ENCODE measurements at regions not wholly inside any gene's neighbourhood (a gene's known extent, or its start where the extent isn't known, plus 50 kb on each side); places are given as distances from the start of the nearest gene placed in this dataset.

- ChIA-PET POLR2A (ENCODE audit: partially characterized antibody) (no interaction called here), CTCF (ENCODE audit: partially characterized antibody) (interaction anchor here (1.3 kb wide), 1 partner anchor 13 kb away, joined by 3 read pairs; no protein-coding TSS in a partner anchor)
- no peaks in the 10 kb centered on the region for H3K79me2 ChIP-seq (ENCODE audit: control insufficient read depth in 1 of 2, insufficient read depth in 2 of 2, low read length in 2 of 2)
- no peaks in the 10 kb centered on the region for H3K36me3 ChIP-seq (ENCODE audit: control insufficient read depth in 2 of 4, insufficient read depth in 4 of 4, low read length in 3 of 4)
- no peak overlapping the region for H3K9ac ChIP-seq (replicated peaks in 1 of 4; ENCODE audit: extremely low read depth in 1 of 4, low read depth in 3 of 4, low read length in 3 of 4)
- H2BK15ac ChIP-seq (ENCODE audit: low read length) = no peak overlapping the region
- 98% methylated on average over 3 of the region's 3 CpGs; no CpG with 5 or more reads in 1 of the 2 experiments for WGBS, 2 experiments (ENCODE audit: extremely low coverage in 1 of 2, insufficient coverage in 1 of 2, insufficient read length in 1 of 2, insufficient replicate concordance in 2 of 2, low coverage in 1 of 2, low lambda C conversion rate in 2 of 2, missing lambda C conversion rate in 1 of 2)
- no peak overlapping the region for H3K4me3 ChIP-seq (ENCODE audit: extremely low read depth in 1 of 4, insufficient read depth in 2 of 4, low read depth in 3 of 4, low read length in 4 of 4)
- H2AFZ ChIP-seq (ENCODE audit: low read length) = no peak overlapping the region
- no peak overlapping the region for H4K8ac ChIP-seq (ENCODE audit: extremely low read depth, insufficient read depth, low read length)
- no peak overlapping the region for H3K4me2 ChIP-seq (ENCODE audit: insufficient read depth in 1 of 2, low read depth in 2 of 2, low read length in 2 of 2)
- TF ChIP-seq CHD2 (IDR thresholded peaks at IDR 0.05; ENCODE audit: low read length) (no peak), CBX8 (IDR thresholded peaks at IDR 0.05; ENCODE audit: borderline replicate concordance, low read depth, low read length) (no peak)
- H3K23ac ChIP-seq (ENCODE audit: insufficient read length) = no peak overlapping the region
- H3K23me2 ChIP-seq (ENCODE audit: low read depth, low read length) = no peaks in the 10 kb centered on the region
- no peak for FAIRE-seq
- no peaks in the 10 kb centered on the region for H3K27me3 ChIP-seq (replicated peaks in 1 of 4; ENCODE audit: control insufficient read depth in 3 of 4, extremely low read depth in 1 of 4, insufficient read depth in 3 of 4, low read length in 3 of 4)
- H2BK20ac ChIP-seq (ENCODE audit: low read length) = no peak overlapping the region
- H3K18ac ChIP-seq (ENCODE audit: extremely low read depth, low read length) = no peak overlapping the region
- no peaks in the 10 kb centered on the region for H3K9me3 ChIP-seq (ENCODE audit: insufficient read depth in 2 of 2, low read depth in 1 of 2, low read length in 1 of 2)
- DNase-seq (ENCODE audit: low read depth in 1 of 2, low spot score in 2 of 2) = no peak
- H3K4me1 ChIP-seq (replicated peaks in 1 of 4; ENCODE audit: control insufficient read depth in 3 of 4, insufficient read depth in 4 of 4, low read length in 3 of 4) = no peaks in the 10 kb centered on the region
- H2AK5ac ChIP-seq (ENCODE audit: low read depth, low read length) = no peak overlapping the region
- no peak overlapping the region for H2BK5ac ChIP-seq (ENCODE audit: low read depth, low read length)
- H2BK120ac ChIP-seq (replicated peaks; ENCODE audit: low read depth, low read length) = no peak overlapping the region
- H3K14ac ChIP-seq (ENCODE audit: insufficient read length) = no peak overlapping the region
- no peak overlapping the region for H4K5ac ChIP-seq (ENCODE audit: insufficient read length, low read depth, low read length)
- no peaks in the 10 kb centered on the region for H4K20me1 ChIP-seq (replicated peaks in 1 of 2; ENCODE audit: control insufficient read depth in 1 of 2, insufficient read depth in 2 of 2, low read length in 2 of 2)
- no peak overlapping the region for H3K4ac ChIP-seq (replicated peaks; ENCODE audit: insufficient read length, low read depth, low read length)
- no peak overlapping the region for H3K56ac ChIP-seq (replicated peaks; ENCODE audit: insufficient read length, low read depth, low read length)
- H3K27ac ChIP-seq (ENCODE audit: low read depth, low read length) = no peak overlapping the region
- H2BK12ac ChIP-seq (ENCODE audit: low read depth, low read length) = no peak overlapping the region
- no peaks in the 10 kb centered on the region for H3K79me1 ChIP-seq (ENCODE audit: low read depth, low read length)
- no peak overlapping the region for H4K91ac ChIP-seq (replicated peaks; ENCODE audit: insufficient read length, low read length)
These were observed 624.3 kb upstream of the TENM4 start for GRCh38 chr11:80065086-80065485.

All from H1 (cell line).